ENCODE measurements at regions not wholly inside any gene's neighbourhood (a gene's known extent, or its start where the extent isn't known, plus 50 kb on each side); places are given as distances from the start of the nearest gene placed in this dataset.
"Not testable (repeated sequence)": the region's sequence is repeated elsewhere in the genome, so short reads cannot be mapped to it uniquely, and the experiment has no call there.

GRCh38 chr1:149841597-149842238 is 57.6 kb upstream of the BOLA1 start:
- H3K36me3 ChIP-seq (ENCODE audit: control insufficient read depth, insufficient read depth, low read length, severe bottlenecking); H3K4me3 ChIP-seq (ENCODE audit: low read length); H3K9me3 ChIP-seq (ENCODE audit: control insufficient read depth, low read length); DNase-seq (ENCODE audit: low read depth); H3K9ac ChIP-seq (ENCODE audit: low read length); H3K27me3 ChIP-seq (replicated peaks; ENCODE audit: control insufficient read depth, insufficient read depth, low read length): not testable (repeated sequence)
- H3K4me1 ChIP-seq (ENCODE audit: control insufficient read depth, insufficient read depth, low read length): peaks cover 17% of the 10 kb centered on the region

GRCh38 chr1:149842458-149843064 is 56.8 kb upstream of the BOLA1 start:
- H3K4me3 ChIP-seq (ENCODE audit: low read length); H3K36me3 ChIP-seq (ENCODE audit: control insufficient read depth, insufficient read depth, low read length, severe bottlenecking); H3K9ac ChIP-seq (ENCODE audit: low read length); H3K27me3 ChIP-seq (replicated peaks; ENCODE audit: control insufficient read depth, insufficient read depth, low read length); H3K9me3 ChIP-seq (ENCODE audit: control insufficient read depth, low read length); DNase-seq (ENCODE audit: low read depth): not testable (repeated sequence)
- peaks cover 17% of the 10 kb centered on the region for H3K4me1 ChIP-seq (ENCODE audit: control insufficient read depth, insufficient read depth, low read length)

- Histone ChIP-seq H3K36me3 (ENCODE audit: control insufficient read depth, insufficient read depth, low read length, severe bottlenecking) (no peaks in the 10 kb centered on the region), H3K9ac (ENCODE audit: low read length) (peak overlapping the region; percentile 82), H3K4me3 (ENCODE audit: low read length) (peak overlapping the region; percentile 86), H3K4me1 (ENCODE audit: control insufficient read depth, insufficient read depth, low read length) (peaks cover 17% of the 10 kb centered on the region), H3K27me3 (replicated peaks; ENCODE audit: control insufficient read depth, insufficient read depth, low read length) (no peaks in the 10 kb centered on the region), H3K9me3 (ENCODE audit: control insufficient read depth, low read length) (no peaks in the 10 kb centered on the region)
- peak; percentile 13 for DNase-seq (ENCODE audit: low read depth)
Measured at GRCh38 chr1:149843431-149844041, 55.8 kb upstream of the BOLA1 start.

DNA sequence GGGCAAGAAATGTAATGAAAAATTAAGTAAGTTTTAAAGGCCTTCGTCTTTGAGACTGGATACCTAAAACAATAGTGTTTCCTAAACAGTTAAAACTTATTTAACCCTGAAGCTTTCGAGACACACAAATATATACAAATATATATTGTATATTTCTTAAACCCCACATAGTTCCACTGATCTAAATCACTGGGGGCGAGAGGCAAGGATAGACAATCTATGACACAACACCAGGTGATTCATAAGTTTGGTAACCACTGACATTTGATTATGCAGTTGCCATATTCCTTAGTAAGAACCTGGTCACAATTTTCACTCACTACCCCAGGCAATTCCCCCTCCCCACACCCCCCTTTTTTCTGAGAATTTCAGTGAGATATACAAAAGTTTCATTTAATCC is 55.3 kb upstream of the BOLA1 start:
- no peaks in the 10 kb centered on the region for H3K9me3 ChIP-seq (ENCODE audit: control insufficient read depth, low read length)
- peak; percentile 70 for DNase-seq (ENCODE audit: low read depth)
- peak overlapping the region; percentile 86 for H3K4me3 ChIP-seq (ENCODE audit: low read length)
- H3K27me3 ChIP-seq (replicated peaks; ENCODE audit: control insufficient read depth, insufficient read depth, low read length): no peaks in the 10 kb centered on the region
- no peaks in the 10 kb centered on the region for H3K36me3 ChIP-seq (ENCODE audit: control insufficient read depth, insufficient read depth, low read length, severe bottlenecking)
- H3K9ac ChIP-seq (ENCODE audit: low read length): peak overlapping the region; percentile 82
- H3K4me1 ChIP-seq (ENCODE audit: control insufficient read depth, insufficient read depth, low read length): peaks cover 22% of the 10 kb centered on the region

- Histone ChIP-seq H3K9me3 (ENCODE audit: control insufficient read depth, low read length) (no peaks in the 10 kb centered on the region), H3K27me3 (replicated peaks; ENCODE audit: control insufficient read depth, insufficient read depth, low read length) (no peaks in the 10 kb centered on the region), H3K4me1 (ENCODE audit: control insufficient read depth, insufficient read depth, low read length) (peaks cover 29% of the 10 kb centered on the region), H3K36me3 (ENCODE audit: control insufficient read depth, insufficient read depth, low read length, severe bottlenecking) (no peaks in the 10 kb centered on the region), H3K4me3 (ENCODE audit: low read length) (peak overlapping the region; percentile 86), H3K9ac (ENCODE audit: low read length) (no peak overlapping the region)
- no peak for DNase-seq (ENCODE audit: low read depth)
Measured at GRCh38 chr1:149844650-149845255, 54.6 kb upstream of the BOLA1 start.

- Histone ChIP-seq H3K9me3 (ENCODE audit: control insufficient read depth, low read length) (no peaks in the 10 kb centered on the region), H3K4me1 (ENCODE audit: control insufficient read depth, insufficient read depth, low read length) (peaks cover 32% of the 10 kb centered on the region), H3K9ac (ENCODE audit: low read length) (no peak overlapping the region), H3K36me3 (ENCODE audit: control insufficient read depth, insufficient read depth, low read length, severe bottlenecking) (no peaks in the 10 kb centered on the region), H3K27me3 (replicated peaks; ENCODE audit: control insufficient read depth, insufficient read depth, low read length) (no peaks in the 10 kb centered on the region), H3K4me3 (ENCODE audit: low read length) (no peak overlapping the region)
- no peak for DNase-seq (ENCODE audit: low read depth)
Measured at GRCh38 chr1:149845416-149845815, 54.0 kb upstream of the BOLA1 start.

DNA sequence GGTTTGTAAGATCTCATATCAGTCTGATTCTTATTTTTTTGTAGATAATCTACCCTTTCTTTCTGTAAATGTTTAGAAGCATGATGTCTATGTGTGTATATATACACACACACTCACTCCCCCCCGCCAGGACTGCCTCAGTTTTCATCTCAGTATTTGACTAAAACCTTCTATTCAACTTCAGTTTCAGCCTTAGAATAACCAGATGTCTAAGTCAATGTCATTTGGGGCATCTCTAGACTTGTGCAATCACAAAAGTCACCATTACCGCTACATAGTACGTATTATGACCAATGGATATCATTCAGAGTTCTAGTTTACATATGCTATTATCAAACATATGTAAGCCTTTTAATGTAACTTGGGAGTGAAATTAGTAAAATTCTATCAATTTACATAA is 53.3 kb upstream of the BOLA1 start:
- H3K4me3 ChIP-seq (ENCODE audit: low read length): no peak overlapping the region
- no peaks in the 10 kb centered on the region for H3K9me3 ChIP-seq (ENCODE audit: control insufficient read depth, low read length)
- H3K4me1 ChIP-seq (ENCODE audit: control insufficient read depth, insufficient read depth, low read length): peaks cover 32% of the 10 kb centered on the region
- no peaks in the 10 kb centered on the region for H3K36me3 ChIP-seq (ENCODE audit: control insufficient read depth, insufficient read depth, low read length, severe bottlenecking)
- DNase-seq (ENCODE audit: low read depth): no peak
- H3K27me3 ChIP-seq (replicated peaks; ENCODE audit: control insufficient read depth, insufficient read depth, low read length): no peaks in the 10 kb centered on the region
- no peak overlapping the region for H3K9ac ChIP-seq (ENCODE audit: low read length)

- no peak for DNase-seq (ENCODE audit: low read depth)
- H3K9ac ChIP-seq (ENCODE audit: low read length): no peak overlapping the region
- H3K36me3 ChIP-seq (ENCODE audit: control insufficient read depth, insufficient read depth, low read length, severe bottlenecking): no peaks in the 10 kb centered on the region
- peaks cover 32% of the 10 kb centered on the region for H3K4me1 ChIP-seq (ENCODE audit: control insufficient read depth, insufficient read depth, low read length)
- H3K4me3 ChIP-seq (ENCODE audit: low read length): no peak overlapping the region
- H3K27me3 ChIP-seq (replicated peaks; ENCODE audit: control insufficient read depth, insufficient read depth, low read length): no peaks in the 10 kb centered on the region
- no peaks in the 10 kb centered on the region for H3K9me3 ChIP-seq (ENCODE audit: control insufficient read depth, low read length)
Measured at GRCh38 chr1:149846593-149847466, 52.5 kb upstream of the BOLA1 start.

DNA sequence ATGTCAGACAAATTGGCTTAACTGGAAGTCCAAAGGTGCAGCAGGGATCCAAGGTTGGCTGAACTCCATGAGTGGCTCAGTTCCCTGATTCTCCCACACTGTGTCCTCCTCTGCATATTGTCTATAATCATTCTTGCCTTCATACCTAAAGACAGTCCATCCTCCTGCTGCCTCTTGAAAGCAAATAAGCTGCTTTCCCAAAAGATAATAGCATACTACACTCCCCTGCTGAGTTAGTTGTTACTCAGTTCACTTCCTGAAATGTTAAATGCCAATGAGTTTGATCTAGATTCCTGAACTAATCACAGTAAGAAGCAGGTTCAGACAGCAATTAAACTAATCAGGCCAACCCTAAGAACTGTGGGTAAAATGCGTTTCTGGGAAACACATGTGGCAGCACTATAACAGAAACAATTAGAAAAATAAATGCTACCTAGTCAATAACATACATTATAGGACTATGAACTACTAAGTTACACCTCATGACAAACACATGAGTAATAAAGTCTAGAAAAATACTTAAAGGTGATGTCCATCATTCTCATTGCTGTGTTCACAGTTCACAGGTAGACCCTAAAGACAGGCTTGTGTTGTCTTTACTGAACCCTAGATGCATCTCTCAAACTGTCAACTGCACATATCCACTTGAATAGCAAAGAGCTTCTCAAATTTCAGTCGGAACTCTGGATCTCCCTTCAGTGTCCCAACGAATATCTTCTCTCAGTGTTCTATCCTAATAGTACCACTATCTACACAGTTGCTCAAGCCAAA is 50.8 kb upstream of the BOLA1 start:
- H3K36me3 ChIP-seq (ENCODE audit: control insufficient read depth, insufficient read depth, low read length, severe bottlenecking): no peaks in the 10 kb centered on the region
- peak overlapping the region; percentile 0 for H3K9ac ChIP-seq (ENCODE audit: low read length)
- H3K27me3 ChIP-seq (replicated peaks; ENCODE audit: control insufficient read depth, insufficient read depth, low read length): no peaks in the 10 kb centered on the region
- H3K9me3 ChIP-seq (ENCODE audit: control insufficient read depth, low read length): no peaks in the 10 kb centered on the region
- peaks cover 30% of the 10 kb centered on the region for H3K4me1 ChIP-seq (ENCODE audit: control insufficient read depth, insufficient read depth, low read length)
- H3K4me3 ChIP-seq (ENCODE audit: low read length): peak overlapping the region; percentile 86
- DNase-seq (ENCODE audit: low read depth): peak; percentile 33

DNA sequence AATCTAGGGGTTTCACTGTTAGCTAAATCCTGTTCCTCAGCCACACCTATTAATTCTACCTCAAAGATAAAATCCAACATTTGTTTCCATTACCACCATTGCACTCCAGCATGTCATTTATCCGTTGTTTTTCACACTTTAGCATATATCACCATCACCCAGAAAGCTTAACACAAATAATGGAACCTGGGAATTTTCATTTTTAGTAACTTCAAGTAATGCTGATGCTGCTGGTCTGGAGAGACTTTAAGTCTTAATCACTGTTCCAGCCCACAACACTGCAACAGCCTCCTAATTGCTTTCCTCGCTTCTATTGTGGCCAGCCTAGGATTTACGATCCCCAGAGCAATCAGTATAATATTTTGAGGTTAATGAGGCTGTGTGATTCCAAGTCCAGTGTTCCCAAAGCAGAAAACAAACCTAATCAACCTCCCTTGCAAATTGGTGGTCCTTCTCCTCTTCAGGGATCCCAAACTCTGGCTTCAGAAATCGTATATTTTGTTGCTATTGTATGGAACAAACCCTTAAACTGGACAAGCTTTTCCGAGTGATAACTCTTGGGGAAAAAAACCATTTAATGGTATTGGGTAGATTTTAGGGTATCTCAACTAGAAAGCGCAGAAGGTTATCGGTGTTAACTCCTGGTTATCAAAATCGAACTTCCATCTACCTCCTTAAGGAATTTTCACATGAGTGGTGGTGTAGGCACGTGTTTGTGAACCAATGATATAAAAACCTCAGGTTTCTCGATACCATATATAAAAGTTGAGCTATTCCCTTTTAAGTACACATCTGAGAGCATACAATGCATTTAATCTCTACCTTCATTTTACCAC is 50.0 kb upstream of the BOLA1 start:
- Histone ChIP-seq H3K4me3 (ENCODE audit: low read length) (peak overlapping the region; percentile 86), H3K9ac (ENCODE audit: low read length) (peak overlapping the region; percentile 85), H3K27me3 (replicated peaks; ENCODE audit: control insufficient read depth, insufficient read depth, low read length) (no peaks in the 10 kb centered on the region), H3K36me3 (ENCODE audit: control insufficient read depth, insufficient read depth, low read length, severe bottlenecking) (no peaks in the 10 kb centered on the region), H3K9me3 (ENCODE audit: control insufficient read depth, low read length) (no peaks in the 10 kb centered on the region), H3K4me1 (ENCODE audit: control insufficient read depth, insufficient read depth, low read length) (peaks cover 24% of the 10 kb centered on the region)
- peak; percentile 23 for DNase-seq (ENCODE audit: low read depth)

Data from adipocyte (in vitro differentiated cells).